ENCODE measurements at regions not wholly inside any gene's neighbourhood (a gene's known extent, or its start where the extent isn't known, plus 50 kb on each side); places are given as distances from the start of the nearest gene placed in this dataset.

DNA sequence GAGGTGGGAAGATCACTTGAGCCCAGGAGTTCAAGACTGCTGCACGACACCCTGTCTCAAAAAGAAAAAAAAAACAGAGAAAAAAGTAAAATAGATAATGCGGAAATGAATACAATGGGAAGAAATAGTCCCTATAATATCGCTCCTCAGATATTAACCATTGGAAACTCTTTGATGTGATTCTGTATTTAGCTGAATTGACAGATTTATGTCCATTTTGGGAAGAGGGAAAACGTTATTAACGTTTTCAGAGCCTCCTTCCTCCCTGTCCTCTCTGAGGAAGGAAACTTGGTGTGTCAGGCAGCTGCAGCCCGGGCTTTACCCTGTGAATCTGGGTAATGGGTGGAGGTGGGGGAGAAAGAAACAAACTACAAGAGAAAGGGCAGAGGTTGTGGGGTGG lies 61.6 kb upstream of the ECE1 start:
- no peak for ATAC-seq
- no peaks in the 10 kb centered on the region for H3K79me2 ChIP-seq (ENCODE audit: control insufficient read depth, insufficient read depth, low read length)
- H3K27me3 ChIP-seq (ENCODE audit: control insufficient read depth in 2 of 2, insufficient read depth in 2 of 2, low read length in 2 of 2) = no peaks in the 10 kb centered on the region
- H3K27ac ChIP-seq (ENCODE audit: extremely low read depth, low read depth, low read length) = no peak overlapping the region
- H2AFZ ChIP-seq (ENCODE audit: low read depth, low read length) = no peak overlapping the region
- ChIA-PET CTCF (ENCODE audit: low intra/inter-chr PET ratio) (interaction anchor here (0.6 kb wide), 1 partner anchor 215 kb away, joined by 4 read pairs; no protein-coding TSS in a partner anchor), POLR2A (interaction anchor here (0.6 to 0.7 kb wide), 2 partner anchors 14 to 83 kb away, joined by 3 read pairs; no protein-coding TSS in a partner anchor)
- intact Hi-C loops (cut with micrococcal nuclease) (no loop called here), in situ Hi-C loops (cut with MboI) (no loop called here)
- 34% methylated on average over 6 of the region's 6 CpGs for WGBS (ENCODE audit: insufficient coverage, low coverage, missing lambda C conversion rate)
- H4K20me1 ChIP-seq (replicated peaks; ENCODE audit: control insufficient read depth, insufficient read depth, low read length) = no peaks in the 10 kb centered on the region
- peaks cover 19 to 22% of the 10 kb centered on the region in 2 experiments; a peak in 4 of 5 replicates for H3K4me1 ChIP-seq (replicated peaks in 1 of 2; ENCODE audit: control insufficient read depth in 2 of 2, insufficient read depth in 2 of 2, low read length in 2 of 2)
- FAIRE-seq = no peak
- H3K4me2 ChIP-seq (ENCODE audit: insufficient read depth, low read length) = no peak overlapping the region
- BruUV-seq (replicated peaks) = no TSS peak
- H3K36me3 ChIP-seq (ENCODE audit: control insufficient read depth, insufficient read depth, low read length) = no peaks in the 10 kb centered on the region
- no peaks in the 10 kb centered on the region for H3K9me3 ChIP-seq (replicated peaks; ENCODE audit: control insufficient read depth, insufficient read depth, low read depth, low read length)
- H3K9ac ChIP-seq (ENCODE audit: insufficient read depth in 1 of 2, low read depth in 2 of 2, low read length in 2 of 2) = peak overlapping the region in 1 of 2 experiments; percentile 10; a peak in 1 of 4 replicates
- DNase-seq (ENCODE audit: extremely low read depth in 1 of 4, low spot score in 3 of 4) = no peak
- H3K4me3 ChIP-seq = no peak overlapping the region
- TF ChIP-seq, protein P1, sequence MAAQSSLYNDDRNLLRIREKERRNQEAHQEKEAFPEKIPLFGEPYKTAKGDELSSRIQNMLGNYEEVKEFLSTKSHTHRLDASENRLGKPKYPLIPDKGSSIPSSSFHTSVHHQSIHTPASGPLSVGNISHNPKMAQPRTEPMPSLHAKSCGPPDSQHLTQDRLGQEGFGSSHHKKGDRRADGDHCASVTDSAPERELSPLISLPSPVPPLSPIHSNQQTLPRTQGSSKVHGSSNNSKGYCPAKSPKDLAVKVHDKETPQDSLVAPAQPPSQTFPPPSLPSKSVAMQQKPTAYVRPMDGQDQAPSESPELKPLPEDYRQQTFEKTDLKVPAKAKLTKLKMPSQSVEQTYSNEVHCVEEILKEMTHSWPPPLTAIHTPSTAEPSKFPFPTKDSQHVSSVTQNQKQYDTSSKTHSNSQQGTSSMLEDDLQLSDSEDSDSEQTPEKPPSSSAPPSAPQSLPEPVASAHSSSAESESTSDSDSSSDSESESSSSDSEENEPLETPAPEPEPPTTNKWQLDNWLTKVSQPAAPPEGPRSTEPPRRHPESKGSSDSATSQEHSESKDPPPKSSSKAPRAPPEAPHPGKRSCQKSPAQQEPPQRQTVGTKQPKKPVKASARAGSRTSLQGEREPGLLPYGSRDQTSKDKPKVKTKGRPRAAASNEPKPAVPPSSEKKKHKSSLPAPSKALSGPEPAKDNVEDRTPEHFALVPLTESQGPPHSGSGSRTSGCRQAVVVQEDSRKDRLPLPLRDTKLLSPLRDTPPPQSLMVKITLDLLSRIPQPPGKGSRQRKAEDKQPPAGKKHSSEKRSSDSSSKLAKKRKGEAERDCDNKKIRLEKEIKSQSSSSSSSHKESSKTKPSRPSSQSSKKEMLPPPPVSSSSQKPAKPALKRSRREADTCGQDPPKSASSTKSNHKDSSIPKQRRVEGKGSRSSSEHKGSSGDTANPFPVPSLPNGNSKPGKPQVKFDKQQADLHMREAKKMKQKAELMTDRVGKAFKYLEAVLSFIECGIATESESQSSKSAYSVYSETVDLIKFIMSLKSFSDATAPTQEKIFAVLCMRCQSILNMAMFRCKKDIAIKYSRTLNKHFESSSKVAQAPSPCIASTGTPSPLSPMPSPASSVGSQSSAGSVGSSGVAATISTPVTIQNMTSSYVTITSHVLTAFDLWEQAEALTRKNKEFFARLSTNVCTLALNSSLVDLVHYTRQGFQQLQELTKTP (IDR thresholded peaks at IDR 0.05; ENCODE audit: low read depth in 1 of 2, partially characterized antibody in 2 of 2) = no peak
- TF ChIP-seq, protein P2, sequence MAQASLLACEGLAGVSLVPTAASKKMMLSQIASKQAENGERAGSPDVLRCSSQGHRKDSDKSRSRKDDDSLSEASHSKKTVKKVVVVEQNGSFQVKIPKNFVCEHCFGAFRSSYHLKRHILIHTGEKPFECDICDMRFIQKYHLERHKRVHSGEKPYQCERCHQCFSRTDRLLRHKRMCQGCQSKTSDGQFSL (CRISPR knock-in tag; IDR thresholded peaks at IDR 0.05) = no peak
- TF ChIP-seq, protein P2 (tag; IDR thresholded peaks at IDR 0.05) = peak in 1 of 2 experiments; percentile 16; a peak in 1 of 4 replicates
- TF ChIP-seq C11orf30 (IDR thresholded peaks at IDR 0.05; ENCODE audit: low read depth) = peak; percentile 33; the same call in 1 of the 2 replicates
- TF ChIP-seq ZNF134 (CRISPR knock-in tag; conservative IDR thresholded peaks at IDR 0.05) = no peak
- peak; percentile 42 for TF ChIP-seq ZNF316 (IDR thresholded peaks at IDR 0.05)
- peak; percentile 46; the same call in 1 of the 2 replicates for TF ChIP-seq BCOR (IDR thresholded peaks at IDR 0.05)
- H3K9me1 ChIP-seq (ENCODE audit: control insufficient read depth, insufficient read depth, low read length) = no peaks in the 10 kb centered on the region

Data from K562 (cell line).